Chondrocyte (in vitro differentiated cells): ENCODE measurements at regions not wholly inside any gene's neighbourhood (a gene's known extent, or its start where the extent isn't known, plus 50 kb on each side); places are given as distances from the start of the nearest gene placed in this dataset.
A peak's percentile ranks its signal among the peaks of the same experiment; 100 is the strongest.

Experiments used
- DNase-seq: peaks from one replicate; pipeline ENCODE4 v3.0.0; 2021; ENCODE audit warnings: mixed read lengths, low spot score
- H3K27ac Mint-ChIP-seq: one replicate; pipeline ENCODE4 v1.8.0; 2021; ENCODE audit warnings: mild to moderate bottlenecking, moderate library complexity, mixed read lengths; ENCODE audit not compliant: unreplicated experiment
- H3K27me3 Mint-ChIP-seq: 2 replicates; pipeline ENCODE4 v1.8.0; 2021; ENCODE audit warnings: low read depth, mixed read lengths
- H3K36me3 Mint-ChIP-seq: 2 replicates; pipeline ENCODE4 v1.8.0; 2021; ENCODE audit warnings: low read depth, mixed read lengths
- H3K4me1 Mint-ChIP-seq: 2 replicates; pipeline ENCODE4 v1.8.0; 2021; ENCODE audit warnings: low read depth, mild to moderate bottlenecking, mixed read lengths
- H3K4me3 Mint-ChIP-seq: one replicate; pipeline ENCODE4 v1.8.0; 2021; ENCODE audit warnings: mild to moderate bottlenecking, moderate library complexity, mixed read lengths; ENCODE audit not compliant: unreplicated experiment
- H3K9me3 Mint-ChIP-seq: 2 replicates; pipeline ENCODE4 v1.8.0; 2021; ENCODE audit warnings: low read depth, mixed read lengths
- CTCF ChIP-seq: fragments of 200-600 bp; sonication (generic); IDR thresholded peaks from 2 replicates; pipeline ENCODE4 v1.5.0; 2021; ENCODE audit warnings: antibody characterized with exemption, mild to moderate bottlenecking, moderate library complexity

- H3K4me1 Mint-ChIP-seq, result peaks cover 2% of the 10 kb centered on the region
- H3K36me3 Mint-ChIP-seq, result no peaks in the 10 kb centered on the region
- DNase-seq, result no peak
- H3K27me3 Mint-ChIP-seq, result peaks cover 41% of the 10 kb centered on the region
- no peak overlapping the region for H3K27ac Mint-ChIP-seq
- H3K9me3 Mint-ChIP-seq, result no peaks in the 10 kb centered on the region
- H3K4me3 Mint-ChIP-seq, result no peak overlapping the region
- TF ChIP-seq CTCF, result no peak
Measured at GRCh38 chr13:38528986-38529385, 157.9 kb upstream of the FREM2 start.

- Mint-ChIP-seq H3K4me1 (peaks cover 2% of the 10 kb centered on the region), H3K9me3 (no peaks in the 10 kb centered on the region), H3K27ac (no peak overlapping the region), H3K27me3 (peaks cover 44% of the 10 kb centered on the region), H3K36me3 (no peaks in the 10 kb centered on the region), H3K4me3 (no peak overlapping the region)
- no peak for DNase-seq
- peak; percentile 78 for TF ChIP-seq CTCF
Measured at GRCh38 chr13:38530492-38530891, 156.4 kb upstream of the FREM2 start.

- no peaks in the 10 kb centered on the region for H3K4me1 Mint-ChIP-seq
- no peak for TF ChIP-seq CTCF
- H3K36me3 Mint-ChIP-seq, result no peaks in the 10 kb centered on the region
- DNase-seq, result no peak
- no peak overlapping the region for H3K27ac Mint-ChIP-seq
- no peaks in the 10 kb centered on the region for H3K9me3 Mint-ChIP-seq
- H3K4me3 Mint-ChIP-seq, result no peak overlapping the region
- peaks cover 24% of the 10 kb centered on the region for H3K27me3 Mint-ChIP-seq
Measured at GRCh38 chr13:38535261-38535660, 151.6 kb upstream of the FREM2 start.

- H3K36me3 Mint-ChIP-seq, result no peaks in the 10 kb centered on the region
- TF ChIP-seq CTCF, result no peak
- H3K27me3 Mint-ChIP-seq, result peaks cover 21% of the 10 kb centered on the region
- H3K9me3 Mint-ChIP-seq, result no peaks in the 10 kb centered on the region
- no peak overlapping the region for H3K27ac Mint-ChIP-seq
- no peak overlapping the region for H3K4me3 Mint-ChIP-seq
- H3K4me1 Mint-ChIP-seq, result peaks cover under 1% of the 10 kb centered on the region
- no peak for DNase-seq
Measured at GRCh38 chr13:38537051-38537450, 149.8 kb upstream of the FREM2 start.

- no peak overlapping the region for H3K4me3 Mint-ChIP-seq
- peaks cover 6% of the 10 kb centered on the region for H3K4me1 Mint-ChIP-seq
- no peak for DNase-seq
- H3K27me3 Mint-ChIP-seq, result peaks cover 18% of the 10 kb centered on the region
- H3K9me3 Mint-ChIP-seq, result no peaks in the 10 kb centered on the region
- TF ChIP-seq CTCF, result no peak
- H3K36me3 Mint-ChIP-seq, result no peaks in the 10 kb centered on the region
- no peak overlapping the region for H3K27ac Mint-ChIP-seq
Measured at GRCh38 chr13:38538422-38538821, 148.5 kb upstream of the FREM2 start.
